ENCODE measurements at regions not wholly inside any gene's neighbourhood (a gene's known extent, or its start where the extent isn't known, plus 50 kb on each side); places are given as distances from the start of the nearest gene placed in this dataset.
"Not testable (repeated sequence)": the region's sequence is repeated elsewhere in the genome, so short reads cannot be mapped to it uniquely, and the experiment has no call there.

DNA sequence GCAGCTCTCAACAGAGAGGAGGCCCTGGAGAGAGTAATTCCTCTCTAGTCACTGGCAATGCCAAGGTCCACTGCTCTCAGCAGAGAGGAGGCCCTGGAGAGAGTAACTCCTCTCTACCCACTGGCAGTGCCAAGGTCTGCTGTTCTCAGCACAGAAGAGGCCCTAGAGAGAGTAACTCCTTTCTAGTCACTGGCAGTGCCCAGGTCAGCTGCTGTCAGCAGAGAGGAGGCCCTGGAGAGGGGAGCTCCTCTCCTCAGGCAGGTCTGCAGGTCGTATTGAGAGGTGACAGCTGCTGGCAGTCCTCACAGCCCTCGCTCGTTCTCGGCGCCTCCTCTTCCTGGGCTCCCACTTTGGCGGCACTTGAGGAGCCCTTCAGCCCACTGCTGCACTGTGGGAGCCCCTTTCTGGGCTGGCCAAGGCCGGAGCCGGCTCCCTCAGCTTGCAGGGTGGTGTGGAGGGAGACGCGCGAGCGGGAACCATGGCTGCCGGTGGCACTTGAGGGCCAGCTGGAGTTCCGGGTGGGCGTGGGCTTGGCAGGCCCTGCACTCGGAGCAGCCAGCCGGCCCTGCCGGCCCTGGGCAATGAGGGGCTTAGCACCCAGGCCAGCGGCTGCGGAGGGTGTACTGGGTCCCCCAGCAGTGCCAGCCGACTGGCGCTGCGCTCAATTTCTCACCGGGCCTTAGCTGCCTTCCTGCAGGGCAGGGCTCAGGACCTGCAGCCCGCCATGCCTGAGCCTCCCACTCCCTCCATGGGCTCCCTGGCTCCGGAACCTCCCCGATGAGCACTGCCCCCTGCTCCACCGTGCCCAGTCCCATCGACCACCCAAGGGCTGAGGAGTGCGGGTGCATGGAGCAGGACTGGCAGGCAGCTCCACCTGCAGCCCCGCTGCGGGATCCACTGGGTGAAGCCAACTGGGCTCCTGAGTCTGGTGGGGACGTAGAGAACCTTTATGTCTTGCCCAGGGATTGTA lies 642.9 kb downstream of the PRR16 start:
- not testable (repeated sequence) for DNase-seq

DNA sequence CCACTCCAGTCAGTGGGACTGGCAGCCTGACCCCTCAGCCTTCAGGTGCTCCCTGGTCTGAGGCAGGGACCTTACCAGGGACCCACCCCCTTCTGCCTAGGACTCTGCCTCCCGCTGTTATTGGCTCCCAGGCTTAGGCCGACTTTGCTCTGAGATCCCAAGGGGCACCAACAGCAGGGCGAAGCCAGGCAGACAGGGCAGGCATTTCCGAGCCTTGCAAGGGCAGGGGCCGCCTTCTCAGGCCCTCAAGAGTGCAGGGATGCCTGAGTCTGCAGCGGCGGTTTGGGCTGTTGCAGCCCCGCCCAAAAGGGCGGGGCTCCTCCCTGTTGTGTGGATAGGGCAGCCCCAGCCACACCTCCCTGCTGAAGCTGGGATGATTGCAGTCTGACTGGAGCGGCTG lies 644.6 kb downstream of the PRR16 start:
- peak; percentile 6 for DNase-seq

- no peak for DNase-seq
Measured at GRCh38 chr5:121109817-121110216, 645.7 kb downstream of the PRR16 start.

DNA sequence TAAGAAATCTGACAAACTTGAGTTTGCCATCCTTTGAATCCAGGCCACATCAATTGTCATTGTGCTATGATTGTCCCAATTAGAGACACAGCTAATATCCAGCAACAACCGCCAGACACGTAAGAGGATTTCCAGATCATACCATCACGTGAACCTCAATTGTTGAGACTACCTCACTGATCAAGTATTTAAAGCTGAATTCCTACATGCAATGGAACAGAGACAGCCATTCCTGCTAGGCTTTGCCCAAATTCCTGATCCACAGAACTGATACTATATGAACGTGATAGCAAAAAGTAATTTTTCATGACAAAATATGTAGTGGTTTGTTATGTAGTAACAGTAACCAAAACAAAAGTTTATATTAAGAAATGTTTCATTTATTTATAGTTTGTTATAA lies 657.7 kb downstream of the PRR16 start:
- no peak for DNase-seq

DNA sequence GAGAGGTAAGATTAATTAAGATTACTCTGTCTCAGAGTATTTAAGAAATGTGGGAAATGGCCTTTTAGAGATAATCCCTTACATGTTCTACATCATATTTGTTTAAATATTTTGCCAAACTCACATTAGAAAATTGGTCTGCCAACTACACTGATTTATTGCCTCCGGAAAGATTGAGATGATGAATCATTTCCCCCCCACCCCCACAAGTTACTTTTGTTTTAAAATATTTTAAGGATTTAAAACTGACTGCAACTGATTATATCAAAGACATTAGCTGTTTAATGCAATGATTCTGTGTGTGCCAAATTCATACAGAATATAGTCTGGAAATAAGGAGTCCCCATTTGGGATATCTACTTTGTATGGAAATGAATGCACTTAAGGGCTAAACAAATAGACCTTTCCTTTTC lies 674.4 kb downstream of the PRR16 start:
- no peak for DNase-seq

DNA sequence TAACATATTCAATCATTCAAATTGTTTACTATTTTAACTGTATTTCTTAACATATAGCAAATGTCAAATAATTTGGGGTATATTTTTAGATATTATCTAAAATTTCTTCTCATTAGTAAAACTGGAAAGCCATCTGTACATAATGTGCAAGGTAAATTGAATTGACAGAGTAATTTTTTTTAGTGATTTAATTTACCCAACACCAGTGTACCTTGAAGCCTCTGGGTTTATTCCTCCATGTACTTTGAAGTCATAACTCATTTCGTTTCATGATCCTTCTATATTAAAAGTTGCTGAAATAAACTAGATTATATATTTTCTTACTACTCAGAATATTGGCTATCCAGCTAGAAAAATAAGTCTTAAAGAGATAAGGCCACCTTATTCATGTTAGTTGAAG lies 674.9 kb downstream of the PRR16 start:
- DNase-seq, result no peak

GRCh38 chr5:121144764-121145163 lies 680.7 kb downstream of the PRR16 start:
- DNase-seq, result no peak

GRCh38 chr5:121151534-121151933 lies 687.4 kb downstream of the PRR16 start:
- no peak for DNase-seq

GRCh38 chr5:121152411-121152810 lies 688.3 kb downstream of the PRR16 start:
- DNase-seq, result no peak

- no peak for DNase-seq
Measured at GRCh38 chr5:121156565-121156964, 692.5 kb downstream of the PRR16 start.

- no peak for DNase-seq
Measured at GRCh38 chr5:121158451-121158850, 693.2 kb upstream of the FTMT start.

- DNase-seq, result no peak
Measured at GRCh38 chr5:121160591-121160990, 691.1 kb upstream of the FTMT start.

- no peak for DNase-seq
Measured at GRCh38 chr5:121164632-121165031, 687.0 kb upstream of the FTMT start.

- DNase-seq, result no peak
Measured at GRCh38 chr5:121171361-121171760, 680.3 kb upstream of the FTMT start.

- no peak for DNase-seq
Measured at GRCh38 chr5:121171834-121172233, 679.8 kb upstream of the FTMT start.

- no peak for DNase-seq
Measured at GRCh38 chr5:121174351-121174750, 677.3 kb upstream of the FTMT start.

DNA sequence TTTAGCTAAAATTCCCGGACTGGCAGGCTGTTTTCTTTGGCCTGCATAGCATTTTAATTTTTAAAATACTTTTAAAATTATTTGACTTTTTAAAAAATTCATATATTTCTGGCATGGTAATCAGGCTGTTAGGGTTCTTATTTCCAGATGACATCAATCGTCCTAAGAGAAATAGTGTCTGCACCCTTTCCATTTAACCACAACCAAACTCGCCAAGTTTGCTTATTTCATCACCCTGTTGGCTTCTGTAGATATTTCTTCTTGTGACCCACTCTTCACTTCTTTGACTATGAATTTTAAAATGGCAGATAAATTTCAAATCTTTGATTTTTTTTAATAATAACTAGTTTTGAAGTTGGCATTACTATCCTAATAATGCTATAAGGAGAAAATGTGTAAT lies 675.7 kb upstream of the FTMT start:
- no peak for DNase-seq

DNA sequence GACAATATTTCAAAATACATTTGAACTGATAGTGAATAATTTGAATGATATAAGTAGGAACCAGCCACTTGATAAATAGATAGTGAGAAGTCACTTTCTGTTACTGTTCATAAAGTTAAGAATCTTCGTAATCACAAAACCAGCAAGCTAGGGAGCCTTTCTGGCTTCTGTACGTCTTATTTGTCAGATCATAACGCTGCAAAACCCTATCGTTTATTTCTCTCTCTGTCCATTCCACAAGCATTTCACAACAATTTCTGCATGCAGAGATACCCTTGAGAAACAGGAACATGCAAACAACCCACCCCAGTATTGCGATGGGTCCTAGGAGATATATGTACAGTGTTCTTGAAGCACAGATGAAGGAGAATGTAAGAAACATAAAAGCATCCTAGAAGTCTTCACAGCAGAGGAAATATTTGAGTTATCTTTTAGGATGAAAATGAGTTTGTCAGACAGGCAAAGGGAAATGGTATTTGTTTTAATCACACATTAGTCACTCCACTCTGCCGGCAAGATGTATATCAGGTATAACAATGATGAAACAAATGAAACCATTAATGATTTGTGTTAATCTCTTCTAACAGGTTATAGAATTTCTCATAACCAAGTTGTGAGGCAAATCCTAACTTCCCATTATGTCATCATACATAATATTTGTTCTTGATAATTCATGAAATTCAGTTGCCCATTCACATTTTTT lies 668.7 kb upstream of the FTMT start:
- no peak for DNase-seq

- DNase-seq, result no peak
Measured at GRCh38 chr5:121188849-121189248, 662.8 kb upstream of the FTMT start.

GRCh38 chr5:121189342-121190305 lies 662.1 kb upstream of the FTMT start:
- DNase-seq, result no peak

DNA sequence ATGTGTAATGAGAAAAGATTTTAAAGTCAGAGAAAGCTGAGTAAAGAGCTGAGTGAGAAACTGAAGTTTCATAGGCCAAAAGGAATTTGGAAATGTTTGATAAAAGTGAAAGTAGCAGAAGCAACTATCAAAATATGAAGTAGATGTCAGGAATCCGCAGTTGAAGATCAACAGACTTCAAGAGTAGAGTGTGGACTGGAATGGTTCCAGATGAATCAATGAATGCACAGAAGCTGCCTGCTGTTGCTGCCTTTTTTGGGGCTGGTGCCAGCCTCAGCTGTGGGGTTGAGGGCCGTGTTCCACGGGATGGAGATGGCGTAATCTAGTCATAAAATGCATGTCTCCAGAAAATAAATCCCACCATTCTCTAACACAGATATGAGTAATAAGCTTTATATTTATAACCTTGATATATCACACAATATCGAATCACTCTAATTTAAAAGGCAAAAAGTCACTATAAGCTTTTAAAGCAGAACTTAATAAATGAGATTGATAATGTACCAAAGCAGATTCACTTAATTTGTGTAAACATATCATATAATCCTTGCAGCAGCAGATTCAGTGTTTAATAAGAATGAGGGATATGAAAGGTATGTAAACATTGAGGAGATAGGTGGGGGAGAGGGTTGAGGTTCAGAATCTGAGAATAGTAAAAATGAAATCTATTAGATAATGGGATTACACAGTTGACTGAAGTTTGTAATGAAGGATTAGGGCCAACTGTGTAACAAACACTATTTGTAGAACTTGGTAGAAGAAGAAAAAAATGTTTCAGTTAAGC lies 652.3 kb upstream of the FTMT start:
- no peak for DNase-seq

DNA sequence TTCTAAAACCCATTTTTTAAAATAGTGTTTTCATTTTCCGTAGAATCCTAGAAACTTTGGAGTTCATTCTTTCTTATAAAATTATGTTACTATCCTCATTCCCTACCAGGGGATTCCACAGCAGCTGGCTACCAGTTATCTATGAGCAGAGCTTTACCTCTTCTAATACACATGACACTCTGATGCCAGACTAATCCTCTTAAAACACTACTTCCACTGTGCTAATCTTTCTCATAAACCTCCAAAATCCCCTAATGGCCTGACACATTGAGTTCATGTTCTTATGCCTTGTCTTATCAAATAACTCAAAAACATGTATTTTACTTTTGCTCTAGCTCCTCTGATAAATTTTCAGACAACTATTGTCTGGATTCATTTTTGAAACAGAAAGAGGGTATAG lies 633.6 kb upstream of the FTMT start:
- no peak for DNase-seq

Measured in activated gamma-delta T cell (primary cell).